B cell (primary cell): ENCODE measurements at regions not wholly inside any gene's neighbourhood (a gene's known extent, or its start where the extent isn't known, plus 50 kb on each side); places are given as distances from the start of the nearest gene placed in this dataset.
A peak's percentile ranks its signal among the peaks of the same experiment; 100 is the strongest.

Experiments
- ATAC-seq: fragments of 200-7000 bp; cut with Tn5 transposase; one replicate; pipeline ENCODE4 v1.10.0; 2021; ENCODE audit warnings: low read depth, mild to moderate bottlenecking, moderate number of reproducible peaks, moderate library complexity
- CTCF ChIA-PET: fragments of 350-600 bp; sonication (Branson Sonifier 250); formaldehyde crosslinking; loops from one replicate; lab custom pipeline; 2021; ENCODE audit warnings: antibody characterized with exemption, inconsistent platforms; lab: Charles Lee
- POLR2A ChIA-PET: fragments of 350-600 bp; sonication (Branson Sonifier 250); formaldehyde crosslinking; loops from one replicate; lab custom pipeline; 2021; ENCODE audit warnings: antibody characterized with exemption; lab: Charles Lee
- DNase-seq: peaks from one replicate; pipeline ENCODE4 v3.0.0; 2013
- H2AFZ ChIP-seq: 2 replicates; pipeline ENCODE4 v1.6.1; 2012; ENCODE audit warnings: mild to moderate bottlenecking, low read depth, low read length; ENCODE audit not compliant: insufficient read depth, poor library complexity, severe bottlenecking
- H3K27ac ChIP-seq, 2 donors: 1 replicate in 1 of 2; 2 replicates in 1 of 2; pipeline ENCODE4 v1.5.1; 2012 to 2013; ENCODE audit warnings: low read length in 2 of 2, mild to moderate bottlenecking in 2 of 2, moderate library complexity in 1 of 2
- H3K27me3 ChIP-seq, 4 experiments: fragments of 200-600 bp in 1 of 4; sonication (generic) in 1 of 4; replicated peaks in 1 of 4; 1 replicate in 2 of 4; 2 replicates in 2 of 4; pipeline versions ENCODE4 v1.6.1 to v1.7.0; 2013 to 2016; ENCODE audit warnings: low read length in 3 of 4, mild to moderate bottlenecking in 2 of 4, mixed read lengths in 1 of 4, moderate library complexity in 1 of 4; ENCODE audit not compliant: insufficient read depth in 4 of 4, control insufficient read depth in 3 of 4; ENCODE audit errors: control extremely low read depth in 1 of 4
- H3K36me3 ChIP-seq, 2 experiments: replicated peaks in 1 of 2; 1 replicate in 1 of 2; 2 replicates in 1 of 2; pipeline versions ENCODE4 v1.6.1 to v1.7.1; 2013; ENCODE audit warnings: low read length in 1 of 2; ENCODE audit not compliant: insufficient read depth in 2 of 2, control insufficient read depth in 1 of 2; ENCODE audit errors: control extremely low read depth in 1 of 2, extremely low read depth in 1 of 2
- H3K4me1 ChIP-seq, 2 donors: fragments of 200-600 bp in 1 of 2; sonication (generic) in 1 of 2; 1 replicate in 1 of 2; 2 replicates in 1 of 2; pipeline versions ENCODE4 v1.5.1 to v1.6.1; 2013 to 2017; ENCODE audit warnings: low read length in 2 of 2; ENCODE audit not compliant: control insufficient read depth in 2 of 2, insufficient read depth in 2 of 2
- H3K4me2 ChIP-seq: replicated peaks from 2 replicates; pipeline ENCODE3; 2012; ENCODE audit warnings: mild to moderate bottlenecking, low read depth, low read length; ENCODE audit not compliant: poor library complexity, severe bottlenecking
- H3K4me3 ChIP-seq, 5 experiments: fragments of 200-600 bp in 1 of 5; sonication (generic) in 1 of 5; 1 replicate in 3 of 5; 2 replicates in 2 of 5; pipeline versions ENCODE4 v1.5.1 to v1.7.0; 2011 to 2016; ENCODE audit warnings: low read length in 4 of 5, mild to moderate bottlenecking in 4 of 5, low read depth in 2 of 5, control low read depth in 1 of 5, moderate library complexity in 1 of 5; ENCODE audit not compliant: insufficient read depth in 1 of 5; ENCODE audit errors: control extremely low read depth in 1 of 5, extremely low read depth in 1 of 5
- H3K79me2 ChIP-seq: fragments of 200-600 bp; sonication (generic); one replicate; pipeline ENCODE4 v1.6.0; 2016; ENCODE audit warnings: low read length; ENCODE audit not compliant: control insufficient read depth, insufficient read depth
- H3K9ac ChIP-seq: fragments of 200-600 bp; sonication (generic); 2 replicates; pipeline ENCODE4 v1.6.1; 2017; ENCODE audit warnings: mild to moderate bottlenecking, low read length, moderate library complexity
- H3K9me3 ChIP-seq, 3 donors: one replicate each; pipeline versions ENCODE4 v1.6.1 to v1.7.1; 2013; ENCODE audit warnings: low read length in 2 of 3; ENCODE audit not compliant: control insufficient read depth in 2 of 3, insufficient read depth in 1 of 3; ENCODE audit errors: control extremely low read depth in 1 of 3
- H4K20me1 ChIP-seq: 2 replicates; pipeline ENCODE4 v1.6.0; 2012; ENCODE audit warnings: mild to moderate bottlenecking, low read length; ENCODE audit not compliant: insufficient read depth, control insufficient read depth, poor library complexity, severe bottlenecking
- H3K27ac Mint-ChIP-seq: one replicate; pipeline ENCODE4 v1.8.0; 2021; ENCODE audit warnings: mixed read lengths
- H3K27me3 Mint-ChIP-seq: one replicate; pipeline ENCODE4 v1.8.0; 2021; ENCODE audit warnings: mixed read lengths
- H3K4me1 Mint-ChIP-seq: one replicate; pipeline ENCODE4 v1.8.0; 2021; ENCODE audit warnings: mixed read lengths
- H3K4me3 Mint-ChIP-seq: one replicate; pipeline ENCODE4 v1.8.0; 2021; ENCODE audit warnings: mixed read lengths
- H3K9me3 Mint-ChIP-seq: one replicate; pipeline ENCODE4 v1.8.0; 2022; ENCODE audit warnings: mixed read lengths; ENCODE audit not compliant: insufficient read depth
- EZH2 ChIP-seq: IDR thresholded peaks from 2 replicates; pipeline ENCODE4 v1.6.1; 2012; ENCODE audit warnings: borderline replicate concordance, low read depth, mild to moderate bottlenecking, moderate library complexity, low read length; ENCODE audit not compliant: insufficient read depth, poor library complexity, severe bottlenecking
- WGBS: methylation state at CpG from one replicate; pipeline ENCODE4 v1.1.5; 2013; ENCODE audit warnings: missing lambda C conversion rate; ENCODE audit not compliant: insufficient coverage; 5-methylcytosine and 5-hydroxymethylcytosine counted together
- intact Hi-C: fragments of 100-400 bp; cut with micrococcal nuclease; formaldehyde crosslinking; loops from one replicate; pipeline ENCODE4 v1.10.0; 2022
- TF ChIP-seq, protein P1 (sequence below): fragments of 200-600 bp; IDR thresholded peaks from one replicate; pipeline ENCODE4 v1.8.0; 2022; ENCODE audit warnings: antibody characterized with exemption, mild to moderate bottlenecking

DNA sequence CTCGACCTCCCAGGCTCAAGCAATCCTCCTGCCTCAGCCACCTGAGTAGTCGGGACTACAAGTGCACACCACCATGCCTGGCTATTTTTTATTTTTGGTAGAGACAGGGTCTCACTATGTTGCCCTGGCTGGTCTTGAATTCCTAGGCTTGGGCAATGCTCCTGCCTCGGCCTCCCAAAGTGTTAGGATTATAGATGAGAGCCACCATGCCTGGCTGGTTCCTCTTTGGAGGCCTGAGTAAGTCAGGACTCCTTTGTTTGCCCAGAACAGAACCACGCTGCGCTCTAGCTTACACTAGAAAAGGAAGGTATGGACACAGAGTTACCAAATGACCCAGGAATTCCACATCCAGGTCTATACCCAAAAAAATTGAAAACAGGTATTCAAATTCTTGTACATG is 135.9 kb upstream of the SLC1A4 start:
- H2AFZ ChIP-seq, result peak overlapping the region; percentile 55
- DNase-seq (no peak), ATAC-seq (no peak)
- Mint-ChIP-seq H3K27me3 (no peaks in the 10 kb centered on the region), H3K4me1 (peaks cover 59% of the 10 kb centered on the region), H3K9me3 (no peaks in the 10 kb centered on the region), H3K4me3 (peak overlapping the region; percentile 83), H3K27ac (peak overlapping the region; percentile 99)
- peak overlapping the region in 1 of 5 experiments; percentile 34 for H3K4me3 ChIP-seq
- H3K9ac ChIP-seq, result peak overlapping the region; percentile 18
- no peaks in the 10 kb centered on the region for H3K9me3 ChIP-seq
- H3K4me1 ChIP-seq, result peaks cover 62 to 75% of the 10 kb centered on the region in 2 donors
- H3K79me2 ChIP-seq, result peaks cover 84% of the 10 kb centered on the region
- intact Hi-C loops, result no loop called here
- peak overlapping the region; percentile 56 to 84 for H3K27ac ChIP-seq
- ChIA-PET CTCF (interaction anchor here (1.8 to 3.4 kb wide), 2 partner anchors 10 to 21 kb away, joined by 9 to 20 read pairs; no protein-coding TSS in a partner anchor), POLR2A (interaction anchor here (1.2 to 1.9 kb wide), 3 partner anchors 9 to 199 kb away, joined by 5 to 9 read pairs (median 8); partner anchors contain the start of gene SERTAD2)
- H3K4me2 ChIP-seq, result peak overlapping the region; percentile 69
- H3K36me3 ChIP-seq, result peaks cover 2 to 8% of the 10 kb centered on the region in 2 experiments
- no peak for TF ChIP-seq EZH2
- TF ChIP-seq, protein P1, sequence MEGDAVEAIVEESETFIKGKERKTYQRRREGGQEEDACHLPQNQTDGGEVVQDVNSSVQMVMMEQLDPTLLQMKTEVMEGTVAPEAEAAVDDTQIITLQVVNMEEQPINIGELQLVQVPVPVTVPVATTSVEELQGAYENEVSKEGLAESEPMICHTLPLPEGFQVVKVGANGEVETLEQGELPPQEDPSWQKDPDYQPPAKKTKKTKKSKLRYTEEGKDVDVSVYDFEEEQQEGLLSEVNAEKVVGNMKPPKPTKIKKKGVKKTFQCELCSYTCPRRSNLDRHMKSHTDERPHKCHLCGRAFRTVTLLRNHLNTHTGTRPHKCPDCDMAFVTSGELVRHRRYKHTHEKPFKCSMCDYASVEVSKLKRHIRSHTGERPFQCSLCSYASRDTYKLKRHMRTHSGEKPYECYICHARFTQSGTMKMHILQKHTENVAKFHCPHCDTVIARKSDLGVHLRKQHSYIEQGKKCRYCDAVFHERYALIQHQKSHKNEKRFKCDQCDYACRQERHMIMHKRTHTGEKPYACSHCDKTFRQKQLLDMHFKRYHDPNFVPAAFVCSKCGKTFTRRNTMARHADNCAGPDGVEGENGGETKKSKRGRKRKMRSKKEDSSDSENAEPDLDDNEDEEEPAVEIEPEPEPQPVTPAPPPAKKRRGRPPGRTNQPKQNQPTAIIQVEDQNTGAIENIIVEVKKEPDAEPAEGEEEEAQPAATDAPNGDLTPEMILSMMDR, result no peak
- no peaks in the 10 kb centered on the region for H3K27me3 ChIP-seq
- no peaks in the 10 kb centered on the region for H4K20me1 ChIP-seq
- 56% methylated on average over 3 of the region's 5 CpGs for WGBS

DNA sequence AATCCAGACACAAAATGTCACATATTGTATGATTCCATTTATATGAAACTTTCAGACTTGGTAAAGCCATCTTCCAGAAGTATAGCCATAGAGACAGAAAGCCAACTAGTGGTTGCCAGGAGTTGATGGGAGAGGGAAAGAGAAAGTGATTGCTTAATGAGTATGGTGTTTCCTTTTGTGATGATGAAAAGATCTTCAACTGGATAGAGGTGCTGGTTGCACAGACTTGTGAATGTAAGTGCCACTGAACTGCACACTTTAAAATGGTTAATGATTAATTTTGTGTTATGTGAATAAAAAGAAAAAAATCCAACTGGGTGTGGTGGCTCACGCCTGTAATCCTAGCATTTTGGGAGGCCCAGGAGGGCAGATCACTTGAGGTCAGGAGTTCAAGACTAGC is 135.3 kb upstream of the SLC1A4 start:
- Histone ChIP-seq H3K36me3 (peaks cover 2 to 7% of the 10 kb centered on the region in 2 experiments), H3K79me2 (peaks cover 83% of the 10 kb centered on the region), H3K27ac (peak overlapping the region in 1 of 2 donors; percentile 84), H3K9me3 (no peaks in the 10 kb centered on the region), H3K4me3 (no peak overlapping the region), H3K9ac (no peak overlapping the region), H3K4me1 (peaks cover 64 to 76% of the 10 kb centered on the region in 2 donors), H3K27me3 (no peaks in the 10 kb centered on the region), H2AFZ (no peak overlapping the region), H3K4me2 (peak overlapping the region; percentile 69), H4K20me1 (no peaks in the 10 kb centered on the region)
- no peak for ATAC-seq
- WGBS, result 90% methylated on average over 1 of the region's 1 CpG
- peaks cover 59% of the 10 kb centered on the region for H3K4me1 Mint-ChIP-seq
- no peak for TF ChIP-seq EZH2
- TF ChIP-seq, protein P1, result no peak
- no peaks in the 10 kb centered on the region for H3K27me3 Mint-ChIP-seq
- ChIA-PET CTCF (interaction anchor here (1.8 kb wide), 1 partner anchor 21 kb away, joined by 9 read pairs; no protein-coding TSS in a partner anchor), POLR2A (interaction anchor here (0.6 kb wide), 1 partner anchor 139 kb away, joined by 3 read pairs; no protein-coding TSS in a partner anchor)
- intact Hi-C loops, result no loop called here
- H3K9me3 Mint-ChIP-seq, result no peaks in the 10 kb centered on the region
- peak overlapping the region; percentile 99 for H3K27ac Mint-ChIP-seq
- H3K4me3 Mint-ChIP-seq, result peak overlapping the region; percentile 2
- DNase-seq, result no peak
